ENCODE measurements at regions not wholly inside any gene's neighbourhood (a gene's known extent, or its start where the extent isn't known, plus 50 kb on each side); places are given as distances from the start of the nearest gene placed in this dataset.
"Not testable (repeated sequence)": the region's sequence is repeated elsewhere in the genome, so short reads cannot be mapped to it uniquely, and the experiment has no call there.

DNA sequence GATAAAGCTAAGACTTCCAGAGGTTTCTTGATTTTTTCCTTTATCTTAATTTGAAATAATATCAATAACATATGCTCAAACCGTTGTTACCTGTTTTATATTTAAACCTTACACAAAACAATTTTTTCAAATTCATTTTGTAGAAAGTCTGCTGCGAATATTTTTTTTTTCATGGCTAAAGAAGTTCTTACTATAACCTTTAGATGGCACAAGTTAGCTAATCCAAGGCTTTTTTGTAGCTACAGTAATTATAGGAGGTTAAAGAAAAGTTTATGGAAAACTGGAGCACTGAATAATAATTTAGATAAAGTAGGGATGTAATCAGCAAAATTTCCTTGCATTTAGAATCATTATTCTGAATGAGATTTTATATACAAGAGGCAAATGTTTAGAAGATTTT lies 78.0 kb upstream of the PNPT1 start:
- no peak for DNase-seq

DNA sequence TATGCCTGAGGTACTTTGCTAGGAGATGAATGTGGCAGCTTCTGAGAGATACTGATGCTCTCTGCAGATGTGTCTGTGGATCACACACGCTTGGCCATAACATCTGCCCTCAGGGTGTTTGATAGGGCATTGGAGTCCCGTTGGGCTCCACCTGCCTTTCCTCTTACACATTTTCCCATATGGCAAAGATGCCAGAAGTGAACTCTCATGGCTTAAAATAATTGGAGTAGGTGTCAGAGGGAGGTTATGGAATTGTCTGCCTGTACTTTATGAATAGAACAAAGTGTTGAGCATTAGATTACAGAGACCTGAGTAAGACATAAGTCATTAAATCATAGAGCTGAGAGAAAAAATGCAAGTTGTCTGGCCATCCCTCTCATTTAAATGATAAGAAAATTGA lies 75.3 kb upstream of the PNPT1 start:
- DNase-seq = no peak

DNA sequence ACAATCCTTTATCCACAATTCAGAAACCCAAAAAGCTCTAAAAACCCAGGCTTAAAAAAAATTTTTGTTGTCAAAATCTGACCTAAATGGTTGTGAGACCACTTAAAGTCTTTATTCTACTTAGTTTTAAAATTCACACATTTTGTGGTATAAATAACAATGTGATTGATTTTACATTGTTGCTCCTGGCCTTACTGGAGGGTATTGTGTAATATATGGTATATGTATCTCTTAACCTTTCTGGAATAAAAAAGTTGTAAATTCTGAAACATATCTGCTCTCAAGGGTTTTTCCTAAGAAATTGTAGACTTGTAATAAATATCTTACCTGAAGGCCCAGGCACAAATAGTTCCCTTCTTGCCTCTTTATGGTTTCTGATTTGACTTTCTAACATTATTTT lies 73.3 kb upstream of the PNPT1 start:
- no peak for DNase-seq

DNA sequence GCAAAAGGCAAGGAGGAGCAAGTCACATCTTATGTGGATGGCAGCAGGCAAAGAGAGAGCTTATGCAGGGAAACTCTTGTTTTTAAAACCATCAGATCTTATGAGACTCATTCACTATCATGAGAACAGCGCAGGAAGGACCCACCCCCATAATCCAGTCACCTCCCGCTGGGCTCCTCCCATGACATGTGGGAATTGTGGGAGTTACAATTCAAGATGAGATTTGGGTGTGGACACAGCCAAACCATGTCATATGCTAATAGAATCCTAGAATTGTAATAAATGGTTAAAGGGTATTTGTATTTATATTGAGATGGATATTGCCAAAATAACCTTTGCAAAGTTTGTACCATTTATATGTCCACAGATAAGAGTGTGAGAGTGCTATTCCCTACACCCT lies 72.1 kb upstream of the PNPT1 start:
- not testable (repeated sequence) for DNase-seq

DNA sequence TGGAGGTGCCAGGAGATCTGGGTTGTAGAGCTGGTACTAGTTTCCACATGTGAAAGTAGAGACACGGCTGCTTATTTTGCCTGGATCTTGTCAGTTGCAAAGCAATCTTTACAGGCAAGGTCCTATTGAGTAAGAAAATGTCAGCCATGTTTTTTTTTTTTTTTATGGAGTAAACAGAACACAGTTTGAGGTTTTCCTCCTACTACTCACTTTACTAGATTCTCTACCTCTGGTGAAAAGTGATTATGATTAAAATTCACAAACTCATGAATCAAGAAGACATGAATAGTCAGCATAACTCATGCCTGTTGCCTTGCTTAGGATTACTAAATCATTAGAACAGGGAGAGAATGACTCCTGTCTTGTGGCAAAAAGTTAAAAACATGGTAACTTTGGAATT lies 70.1 kb upstream of the PNPT1 start:
- no peak for DNase-seq

DNA sequence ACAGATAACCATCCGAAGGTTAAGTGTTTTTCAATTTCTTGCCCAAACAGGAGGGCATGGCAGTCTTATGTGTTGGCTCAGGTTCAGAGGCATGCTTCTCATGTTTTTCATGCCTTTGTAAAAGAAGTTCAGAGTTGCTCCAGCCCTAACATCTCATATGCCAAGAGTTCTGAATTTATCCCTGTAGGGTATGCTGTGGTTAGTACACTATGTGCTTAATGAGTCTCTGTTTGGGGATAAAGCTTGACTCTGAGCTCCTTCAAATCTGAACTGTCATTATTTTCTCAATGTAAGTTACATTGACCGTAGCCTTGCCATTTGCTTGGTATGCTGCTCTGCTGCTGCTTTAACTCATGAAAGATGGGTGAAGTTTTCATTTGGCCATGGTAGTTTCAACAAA lies 67.9 kb upstream of the PNPT1 start:
- DNase-seq = no peak

DNA sequence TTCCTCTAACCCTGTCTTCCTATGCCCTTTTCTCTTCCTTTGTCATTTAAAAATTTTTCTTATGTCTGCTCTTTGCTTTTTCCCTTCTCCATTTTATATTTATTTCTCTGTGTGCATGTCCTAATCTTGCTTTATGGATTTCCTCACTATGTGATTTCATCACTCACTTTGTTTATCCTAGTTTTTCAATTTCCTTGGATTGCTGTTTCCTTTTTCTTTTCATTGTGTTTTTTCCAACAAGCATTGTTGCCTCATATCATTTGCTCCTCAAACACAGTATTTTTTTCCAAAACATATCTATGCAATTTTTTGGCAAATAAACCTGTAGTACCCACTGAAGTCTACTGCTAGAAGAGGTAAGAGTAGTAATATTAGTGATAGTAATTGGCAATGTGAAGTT lies 67.4 kb upstream of the PNPT1 start:
- no peak for DNase-seq

DNA sequence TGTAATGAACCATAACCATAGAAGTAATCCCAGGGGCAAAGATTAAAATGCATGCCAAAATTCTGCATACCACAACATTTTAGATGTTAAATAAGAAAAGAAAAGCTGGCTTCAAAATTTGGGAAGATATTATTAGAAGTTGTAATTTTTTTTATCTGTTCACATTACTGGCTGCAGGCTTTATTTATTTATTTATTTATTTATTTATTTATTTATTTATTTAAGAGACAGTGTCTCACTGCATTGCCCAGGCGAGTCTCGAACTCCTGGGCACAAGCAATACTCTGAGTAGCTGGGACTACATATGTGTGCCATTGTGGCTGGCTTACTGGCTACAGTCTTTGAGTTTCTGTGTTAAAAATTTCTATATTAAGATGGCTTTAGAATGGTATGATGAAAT lies 66.5 kb upstream of the PNPT1 start:
- DNase-seq = no peak

DNA sequence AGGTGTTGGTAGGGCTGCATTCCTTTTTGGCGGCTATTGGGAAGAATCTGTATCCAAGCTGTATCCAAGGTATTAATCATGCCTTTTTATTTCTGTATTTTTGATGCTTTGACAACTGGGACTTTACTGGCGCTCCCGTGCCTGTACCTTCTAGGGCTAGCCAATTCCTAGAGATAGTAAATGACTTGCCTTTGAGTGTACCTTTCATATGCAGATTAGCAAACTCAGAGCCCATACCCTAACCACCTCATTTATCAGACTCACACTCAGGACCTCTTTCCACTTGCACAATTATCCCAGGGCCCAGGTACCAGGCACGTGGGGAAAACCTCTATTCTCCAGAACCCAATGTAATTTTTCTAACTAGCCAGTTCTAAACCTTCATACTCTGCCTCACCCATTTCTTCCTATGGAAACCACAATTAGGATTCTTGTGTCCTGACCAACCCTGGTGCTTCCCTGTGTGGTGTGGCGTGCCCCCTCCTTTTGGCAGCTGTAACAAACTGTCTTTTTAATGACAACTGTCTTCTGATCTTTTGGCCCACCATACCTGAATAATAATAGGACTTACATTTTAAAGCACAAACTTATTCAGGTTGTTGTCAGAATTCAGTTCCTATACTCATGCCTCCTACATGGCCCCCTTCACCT lies 65.8 kb upstream of the PNPT1 start:
- no peak for DNase-seq

DNA sequence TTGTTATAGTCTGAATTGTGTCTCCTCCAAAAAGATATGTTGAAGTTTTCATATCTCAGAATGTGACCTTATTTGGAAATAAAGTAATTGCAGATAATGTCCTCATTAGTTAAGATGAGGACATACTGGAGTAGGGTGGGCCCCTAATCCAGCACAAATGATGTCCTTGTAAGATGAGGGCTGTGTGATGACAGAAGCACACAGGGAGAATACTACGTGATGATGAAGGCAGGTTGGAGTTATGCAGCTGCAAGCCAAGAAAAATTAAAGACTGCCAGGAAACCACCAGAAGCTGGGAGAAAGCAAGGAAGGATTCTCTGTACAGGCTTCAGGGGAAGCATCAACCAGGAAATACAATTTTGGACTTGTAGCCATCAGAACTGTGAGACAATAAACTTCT lies 58.3 kb upstream of the PNPT1 start:
- DNase-seq = no peak

DNA sequence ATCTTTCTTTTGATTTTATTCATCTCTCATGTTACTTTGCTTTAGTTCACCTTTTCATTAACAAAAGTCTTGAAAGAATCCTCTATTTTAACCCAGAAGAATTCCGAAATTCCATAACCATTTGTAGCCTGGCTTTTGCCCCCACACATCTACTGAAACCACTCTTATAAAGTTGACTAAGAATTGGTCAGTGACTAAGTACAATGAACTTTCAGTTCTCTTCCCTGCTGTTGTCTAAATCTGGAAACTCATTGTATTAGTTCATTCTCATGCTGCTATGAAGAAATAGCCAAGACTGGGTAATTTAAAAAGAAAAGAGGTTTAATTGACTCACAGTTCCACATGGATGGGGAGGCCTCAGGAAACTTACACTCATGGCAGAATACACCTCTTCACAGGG lies 49.9 kb upstream of the PNPT1 start:
- no peak for DNase-seq

Measured in C1 segment of cervical spinal cord (tissue), 14 donors.